ENCODE measurements at regions not wholly inside any gene's neighbourhood (a gene's known extent, or its start where the extent isn't known, plus 50 kb on each side); places are given as distances from the start of the nearest gene placed in this dataset.
"Not testable (repeated sequence)": the region's sequence is repeated elsewhere in the genome, so short reads cannot be mapped to it uniquely, and the experiment has no call there.

DNA sequence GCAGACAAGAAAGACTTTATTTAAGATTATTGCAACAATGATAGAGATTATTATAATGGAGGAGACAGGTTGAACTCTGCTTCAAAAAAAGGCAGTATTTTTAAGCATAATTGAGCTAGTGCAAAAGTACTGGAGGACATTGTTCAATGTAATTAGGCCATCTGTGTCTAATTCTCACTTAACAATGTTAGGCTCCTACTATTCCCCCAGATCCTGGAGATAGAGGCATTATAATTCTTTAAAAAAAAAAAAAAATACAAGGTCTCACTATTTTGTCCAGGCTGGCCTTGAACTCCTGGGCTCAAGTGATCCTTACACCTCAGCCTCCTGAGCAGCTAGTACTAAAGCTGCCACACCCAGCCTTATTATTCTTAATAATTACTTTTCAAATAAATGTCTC lies 193.4 kb upstream of the NUDT12 start:
- DNase-seq = no peak
- ATAC-seq = no peak
- Mint-ChIP-seq H3K4me1 (no peaks in the 10 kb centered on the region), H3K27me3 (no peaks in the 10 kb centered on the region), H3K4me3 (no peak overlapping the region), H3K27ac (no peak overlapping the region), H3K9me3 (peaks cover 0 to 4% of the 10 kb centered on the region in 2 donors)

DNA sequence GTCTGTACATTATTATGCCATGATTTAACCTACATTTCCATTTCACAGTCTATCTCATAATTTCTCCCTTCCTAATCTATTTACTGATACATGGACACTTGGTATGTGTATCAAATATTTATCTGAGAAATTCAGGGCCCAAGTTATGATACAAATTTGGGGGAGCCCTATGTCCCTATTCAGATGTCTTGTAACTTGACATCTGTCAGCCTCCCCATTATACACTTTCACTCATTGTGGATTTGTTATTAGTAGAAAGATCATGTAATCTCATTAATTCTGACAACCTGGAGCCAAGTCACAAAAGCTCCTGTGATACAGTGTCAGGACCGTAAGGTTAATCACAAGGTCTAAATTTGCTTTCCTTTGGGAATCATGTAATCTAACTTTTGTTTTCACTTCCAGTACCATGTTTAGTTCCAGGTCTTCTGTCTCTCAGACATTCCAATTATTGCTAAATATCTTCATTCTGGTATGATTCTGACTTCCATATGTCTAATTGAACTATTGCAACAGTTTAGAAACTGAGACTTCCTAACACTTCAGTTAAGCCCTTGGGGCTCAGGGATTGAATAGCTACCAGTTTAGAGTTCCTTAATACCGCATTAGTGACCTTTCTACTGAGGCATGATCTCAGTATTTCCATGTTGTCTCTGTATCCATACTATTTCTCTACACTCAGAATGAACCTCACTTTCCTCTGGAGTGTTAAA lies 182.9 kb upstream of the NUDT12 start:
- Mint-ChIP-seq H3K27me3 (no peaks in the 10 kb centered on the region), H3K9me3 (no peaks in the 10 kb centered on the region), H3K4me3 (no peak overlapping the region)

DNA sequence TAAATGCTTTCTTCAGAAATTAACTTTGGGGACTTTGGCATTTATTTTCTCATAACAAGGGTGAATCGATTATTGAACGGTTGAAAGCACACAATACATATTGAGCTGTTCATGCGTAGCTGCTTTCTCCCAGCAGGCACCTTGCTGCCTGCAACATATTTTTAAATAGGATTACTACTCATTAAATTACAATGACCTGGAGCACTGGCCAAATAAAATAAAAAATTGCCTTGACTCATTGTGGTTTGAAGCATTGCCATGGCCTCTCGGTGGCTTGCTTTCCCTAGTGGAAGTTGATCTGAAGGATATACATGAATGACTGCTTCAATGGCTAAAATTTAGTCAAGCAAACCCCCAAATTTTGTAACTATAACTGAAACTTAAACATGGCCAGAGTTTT lies 181.6 kb upstream of the NUDT12 start:
- no peaks in the 10 kb centered on the region for H3K4me1 Mint-ChIP-seq
- H3K9me3 Mint-ChIP-seq = no peaks in the 10 kb centered on the region
- no peaks in the 10 kb centered on the region for H3K27me3 Mint-ChIP-seq
- ATAC-seq (no peak), DNase-seq (no peak)
- no peak overlapping the region for H3K4me3 Mint-ChIP-seq
- no peak overlapping the region for H3K27ac Mint-ChIP-seq

More for the DNA sequence above, 182.9 kb upstream of the NUDT12 start:
- no peak overlapping the region for H3K27ac Mint-ChIP-seq
- H3K4me1 Mint-ChIP-seq = no peaks in the 10 kb centered on the region
- ATAC-seq = no peak
- DNase-seq = no peak

DNA sequence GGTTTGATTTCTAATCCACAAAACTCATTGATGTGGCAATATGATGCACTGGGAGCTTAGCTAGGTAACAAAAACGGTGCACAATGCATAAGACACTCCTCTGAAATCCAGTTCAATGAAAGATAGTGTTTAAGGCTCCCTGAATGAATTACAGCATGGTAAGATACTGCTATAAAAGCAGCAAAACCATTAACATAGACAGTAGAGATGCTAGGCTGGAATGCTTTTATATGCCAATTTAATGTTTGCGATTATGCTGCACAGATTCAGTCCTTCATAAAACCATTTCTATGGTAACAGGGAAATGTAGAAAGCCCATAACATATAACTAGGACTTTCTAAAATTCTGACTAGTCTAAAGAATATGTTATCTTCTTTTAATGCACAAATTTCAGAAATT lies 180.8 kb upstream of the NUDT12 start:
- no peak overlapping the region for H3K27ac Mint-ChIP-seq
- no peak overlapping the region for H3K4me3 Mint-ChIP-seq
- H3K9me3 Mint-ChIP-seq = no peaks in the 10 kb centered on the region
- DNase-seq = no peak
- ATAC-seq = no peak
- no peaks in the 10 kb centered on the region for H3K4me1 Mint-ChIP-seq
- H3K27me3 Mint-ChIP-seq = no peaks in the 10 kb centered on the region

DNA sequence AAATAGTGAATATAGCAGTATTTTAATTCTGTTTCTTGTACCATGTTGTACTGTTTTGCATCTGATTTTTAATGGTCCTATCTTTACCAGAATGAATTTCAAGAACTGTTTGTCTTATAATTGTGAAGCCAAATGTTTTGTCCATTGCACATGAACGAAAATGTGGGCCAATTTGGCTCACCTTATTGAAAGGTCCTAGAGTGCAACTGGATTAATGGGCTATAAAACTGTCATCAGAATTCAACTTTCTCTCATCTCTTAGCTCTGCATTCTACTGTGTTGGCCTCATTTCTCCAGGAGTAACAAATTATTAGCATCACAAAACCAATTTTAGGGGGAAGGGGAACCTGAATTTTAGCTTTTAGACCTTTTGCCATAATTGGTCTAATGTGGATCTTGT lies 179.4 kb upstream of the NUDT12 start:
- no peaks in the 10 kb centered on the region for H3K9me3 Mint-ChIP-seq
- no peak for ATAC-seq
- H3K4me1 Mint-ChIP-seq = no peaks in the 10 kb centered on the region
- H3K4me3 Mint-ChIP-seq = no peak overlapping the region
- H3K27me3 Mint-ChIP-seq = no peaks in the 10 kb centered on the region
- DNase-seq = no peak
- no peak overlapping the region for H3K27ac Mint-ChIP-seq

DNA sequence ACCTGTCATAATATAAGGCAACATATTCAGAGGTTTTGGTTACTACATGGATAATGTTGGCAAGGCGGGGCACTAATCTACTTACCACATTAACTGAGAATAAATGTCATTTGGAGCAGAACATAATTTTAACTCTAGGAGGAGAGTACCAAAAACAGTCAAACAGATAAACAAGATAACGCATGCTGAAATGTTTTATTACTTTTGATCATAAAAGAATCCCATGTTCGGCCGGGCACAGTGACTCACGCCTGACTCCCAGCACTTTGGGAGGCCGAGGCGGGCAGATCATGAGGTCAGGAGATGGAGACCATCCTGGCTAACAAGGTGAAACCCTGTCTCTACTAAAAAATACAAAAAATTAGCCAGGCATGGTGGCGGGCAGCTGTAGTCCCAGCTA lies 173.8 kb upstream of the NUDT12 start:
- H3K9me3 Mint-ChIP-seq, H3K4me1 Mint-ChIP-seq, H3K27ac Mint-ChIP-seq, DNase-seq, H3K27me3 Mint-ChIP-seq, H3K4me3 Mint-ChIP-seq, ATAC-seq: not testable (repeated sequence)

DNA sequence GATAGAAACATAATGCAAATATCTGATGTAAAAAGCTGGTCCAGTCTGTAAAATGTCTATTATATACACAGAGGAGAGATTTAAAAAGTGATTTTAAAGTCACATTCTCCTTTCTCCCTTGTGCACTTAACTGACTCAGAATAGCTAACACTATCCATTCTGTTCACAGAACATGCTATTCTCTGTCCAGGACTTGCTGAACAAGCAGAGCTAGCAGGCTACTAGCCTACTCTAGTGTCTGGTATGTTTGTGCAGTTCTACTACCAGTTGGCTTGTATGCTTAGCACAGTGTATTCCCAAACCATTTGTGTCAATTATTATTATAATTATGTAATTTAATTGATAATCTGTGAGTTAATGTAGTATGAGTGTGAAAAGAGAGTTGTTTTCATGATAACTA lies 161.7 kb upstream of the NUDT12 start:
- DNase-seq = no peak
- ATAC-seq = no peak
- Mint-ChIP-seq H3K4me3 (no peak overlapping the region), H3K4me1 (no peaks in the 10 kb centered on the region), H3K9me3 (peaks cover 6 to 30% of the 10 kb centered on the region in 2 donors), H3K27ac (no peak overlapping the region), H3K27me3 (no peaks in the 10 kb centered on the region)

DNA sequence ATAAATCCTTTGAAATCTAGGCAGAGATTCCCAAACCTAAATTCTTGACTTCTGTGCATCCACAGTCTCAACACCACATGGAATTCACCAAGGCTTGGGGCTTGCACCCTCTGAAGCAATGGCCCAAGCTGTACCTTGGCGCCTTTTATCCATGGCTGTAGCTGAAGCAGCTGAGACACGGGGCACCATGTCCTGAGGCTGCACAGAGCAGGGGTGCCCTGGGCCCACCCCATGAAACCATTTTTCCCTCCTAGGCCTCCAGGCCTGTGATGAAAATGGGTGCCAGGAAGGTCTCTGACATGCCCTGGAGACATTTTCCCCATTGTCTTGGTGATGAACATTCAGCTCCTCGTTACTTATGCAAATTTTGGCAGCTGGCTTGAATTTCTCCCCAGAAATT lies 158.6 kb upstream of the NUDT12 start:
- DNase-seq = no peak
- Mint-ChIP-seq H3K27ac (no peak overlapping the region), H3K4me3 (no peak overlapping the region), H3K27me3 (no peaks in the 10 kb centered on the region), H3K4me1 (no peaks in the 10 kb centered on the region), H3K9me3 (peaks cover 12 to 30% of the 10 kb centered on the region in 2 donors)
- ATAC-seq = no peak

DNA sequence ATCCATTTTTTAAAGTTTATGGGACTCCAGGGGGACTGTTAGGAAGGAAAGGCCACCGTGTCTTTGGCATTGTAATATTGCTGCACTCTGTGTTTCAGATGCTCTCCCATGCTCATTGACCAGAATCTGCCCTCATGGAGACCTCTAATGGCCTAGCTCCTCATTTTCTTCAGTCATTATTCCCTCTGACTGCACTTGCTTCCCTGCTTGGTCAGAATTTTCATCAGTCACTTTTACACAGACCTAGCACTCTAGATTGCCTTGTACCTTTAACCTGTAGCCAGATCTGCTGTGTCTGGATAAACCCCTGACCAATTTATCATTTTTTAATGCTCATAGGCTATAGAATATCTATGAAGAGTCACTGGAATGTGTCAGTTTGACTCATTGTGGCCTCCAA lies 155.5 kb upstream of the NUDT12 start:
- Mint-ChIP-seq H3K4me1 (no peaks in the 10 kb centered on the region), H3K9me3 (peaks cover 12 to 22% of the 10 kb centered on the region in 2 donors), H3K27ac (no peak overlapping the region), H3K27me3 (no peaks in the 10 kb centered on the region), H3K4me3 (no peak overlapping the region)
- ATAC-seq = no peak
- no peak for DNase-seq

DNA sequence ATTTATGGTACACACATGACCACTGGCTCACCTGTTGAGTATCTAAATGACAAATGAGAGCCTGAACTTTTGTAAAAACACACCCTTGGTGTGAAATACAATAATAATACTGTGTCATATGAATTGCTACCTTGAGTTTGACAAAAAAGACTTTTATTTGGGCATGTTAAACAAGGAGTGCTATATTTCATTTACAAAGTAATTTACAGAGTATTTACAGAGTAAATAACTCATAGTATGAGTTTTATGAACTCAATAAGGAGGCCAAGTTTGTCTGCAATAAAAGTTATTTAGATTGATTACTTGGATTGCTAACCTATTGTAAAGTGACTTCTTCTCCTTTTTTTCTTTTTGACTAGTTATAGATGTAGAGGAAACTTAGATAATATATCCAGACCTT lies 146.0 kb upstream of the NUDT12 start:
- H3K9me3 Mint-ChIP-seq = no peaks in the 10 kb centered on the region
- H3K27me3 Mint-ChIP-seq = no peaks in the 10 kb centered on the region
- no peak overlapping the region for H3K27ac Mint-ChIP-seq
- no peak overlapping the region for H3K4me3 Mint-ChIP-seq
- ATAC-seq (no peak), DNase-seq (no peak)
- H3K4me1 Mint-ChIP-seq = no peaks in the 10 kb centered on the region

DNA sequence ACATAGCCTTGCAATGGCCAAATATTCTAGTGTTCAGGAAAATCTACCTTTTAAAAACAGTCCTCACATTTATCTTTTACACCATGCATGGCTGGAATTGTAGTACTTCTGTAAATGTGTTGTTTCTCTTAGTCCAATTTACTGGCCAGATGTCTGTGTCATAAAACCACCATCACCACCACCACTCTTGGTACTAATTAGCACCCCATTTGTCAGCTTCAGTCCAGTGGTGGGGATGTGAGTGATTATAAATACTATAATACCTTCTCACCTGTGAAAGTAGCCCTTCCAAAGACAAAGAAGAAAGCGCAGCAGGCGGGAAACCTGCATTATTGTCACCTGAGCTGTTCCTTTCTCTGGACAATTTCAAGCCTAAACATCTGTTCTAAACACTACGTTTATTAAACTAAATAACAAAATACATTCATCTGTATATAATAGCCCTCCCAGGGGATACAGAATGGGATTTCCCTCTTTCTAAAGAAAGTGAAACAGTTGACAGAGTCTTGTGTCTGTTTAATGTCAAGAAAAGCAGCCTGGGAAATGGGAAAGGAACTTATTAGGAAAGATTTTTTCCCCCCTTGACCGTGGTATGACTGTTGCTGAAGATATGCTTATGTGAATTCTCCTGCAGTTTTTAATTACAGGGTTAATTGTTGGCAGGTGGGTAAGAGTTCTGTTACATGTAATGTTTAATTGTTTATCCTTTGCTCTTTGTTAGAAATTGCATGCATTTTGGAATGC lies 144.5 kb upstream of the NUDT12 start:
- H3K27me3 Mint-ChIP-seq = no peaks in the 10 kb centered on the region
- H3K4me3 Mint-ChIP-seq = no peak overlapping the region
- H3K27ac Mint-ChIP-seq = no peak overlapping the region
- no peak for DNase-seq
- no peak for ATAC-seq
- H3K4me1 Mint-ChIP-seq = no peaks in the 10 kb centered on the region
- H3K9me3 Mint-ChIP-seq = no peaks in the 10 kb centered on the region

DNA sequence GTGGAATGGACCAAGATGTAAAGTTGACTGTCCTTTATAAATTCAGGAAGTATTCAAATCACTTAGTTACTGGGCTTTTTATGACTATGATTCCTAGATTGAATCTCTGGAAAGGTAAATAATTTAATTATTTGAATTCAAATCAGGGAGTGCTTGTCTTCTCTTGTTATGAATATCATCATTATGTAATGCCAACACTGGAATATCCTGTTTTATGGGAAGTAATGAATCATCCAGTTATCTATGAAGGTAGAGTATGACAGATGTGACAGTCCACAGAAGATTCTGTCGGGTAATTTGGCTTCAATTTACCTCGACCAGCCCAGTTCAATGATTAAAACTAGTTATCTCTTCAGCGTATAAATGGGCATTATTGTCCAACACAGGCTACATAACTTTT lies 141.0 kb upstream of the NUDT12 start:
- no peak for DNase-seq
- no peaks in the 10 kb centered on the region for H3K27me3 Mint-ChIP-seq
- no peak for ATAC-seq
- no peaks in the 10 kb centered on the region for H3K9me3 Mint-ChIP-seq
- no peaks in the 10 kb centered on the region for H3K4me1 Mint-ChIP-seq
- H3K27ac Mint-ChIP-seq = no peak overlapping the region
- no peak overlapping the region for H3K4me3 Mint-ChIP-seq

DNA sequence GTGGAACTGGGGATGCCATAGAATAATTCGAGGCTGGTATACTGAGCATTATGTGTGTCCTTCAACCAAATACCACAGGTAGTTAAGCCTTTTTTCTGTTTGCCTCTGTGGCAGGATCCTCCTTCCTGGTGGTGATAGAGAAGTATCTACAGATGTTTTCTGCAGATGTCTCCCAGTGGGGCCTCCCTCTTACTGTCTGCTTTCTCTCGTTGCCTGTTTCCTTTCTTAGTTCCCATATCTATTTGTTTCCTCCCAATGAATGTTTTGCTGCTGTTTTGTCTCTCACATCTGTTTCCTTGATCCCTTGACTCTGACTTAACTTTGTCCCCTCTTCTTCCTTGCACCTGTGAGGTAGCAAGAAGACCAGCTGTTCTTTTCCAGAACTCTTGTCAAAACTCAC lies 130.9 kb upstream of the NUDT12 start:
- DNase-seq = no peak
- Mint-ChIP-seq H3K27me3 (no peaks in the 10 kb centered on the region), H3K4me1 (no peaks in the 10 kb centered on the region), H3K4me3 (no peak overlapping the region), H3K9me3 (peaks cover 0 to 6% of the 10 kb centered on the region in 2 donors), H3K27ac (no peak overlapping the region)
- no peak for ATAC-seq

DNA sequence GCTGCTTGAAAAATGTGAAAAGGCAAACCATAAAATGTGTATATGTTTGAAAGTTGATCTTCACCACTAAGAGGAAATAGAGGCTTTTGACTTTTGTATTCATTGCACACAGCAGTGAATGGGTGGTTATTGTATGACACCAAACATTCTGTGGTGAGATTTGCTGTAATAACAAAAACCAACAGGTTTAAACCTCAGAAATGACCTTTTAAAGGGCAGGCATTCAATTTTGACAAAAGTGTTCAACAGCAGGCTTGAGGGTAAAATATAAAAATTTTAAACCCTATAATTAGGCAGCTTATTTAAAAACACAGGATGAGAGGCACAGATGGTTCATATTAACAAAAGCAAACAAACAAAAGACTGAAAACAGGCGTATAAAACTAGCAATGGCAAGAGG lies 128.1 kb upstream of the NUDT12 start:
- Mint-ChIP-seq H3K4me3 (no peak overlapping the region), H3K27me3 (no peaks in the 10 kb centered on the region), H3K9me3 (no peaks in the 10 kb centered on the region), H3K27ac (no peak overlapping the region), H3K4me1 (no peaks in the 10 kb centered on the region)
- no peak for DNase-seq
- ATAC-seq = no peak

DNA sequence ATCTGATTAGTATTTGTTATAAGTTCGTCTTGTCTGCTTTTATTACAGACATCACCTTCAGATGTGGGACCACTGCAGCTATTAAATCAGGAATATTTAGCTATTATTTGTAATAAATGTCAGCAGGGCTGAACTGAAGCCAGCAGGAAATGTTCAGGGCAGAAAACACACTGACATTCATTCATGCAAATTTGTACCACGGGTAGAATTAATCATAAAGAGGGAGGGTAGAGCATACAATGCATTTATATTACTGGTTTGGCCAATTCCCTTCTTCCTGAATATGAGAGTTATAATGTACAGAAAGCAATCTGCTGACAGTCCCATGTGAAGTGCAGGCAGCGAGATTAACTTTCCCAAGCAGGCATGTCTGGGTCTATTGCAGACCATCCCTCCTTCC lies 117.3 kb upstream of the NUDT12 start:
- Mint-ChIP-seq H3K9me3 (peaks cover 0 to 4% of the 10 kb centered on the region in 2 donors), H3K27me3 (no peaks in the 10 kb centered on the region), H3K27ac (no peak overlapping the region), H3K4me3 (no peak overlapping the region), H3K4me1 (no peaks in the 10 kb centered on the region)
- ATAC-seq = no peak
- no peak for DNase-seq

DNA sequence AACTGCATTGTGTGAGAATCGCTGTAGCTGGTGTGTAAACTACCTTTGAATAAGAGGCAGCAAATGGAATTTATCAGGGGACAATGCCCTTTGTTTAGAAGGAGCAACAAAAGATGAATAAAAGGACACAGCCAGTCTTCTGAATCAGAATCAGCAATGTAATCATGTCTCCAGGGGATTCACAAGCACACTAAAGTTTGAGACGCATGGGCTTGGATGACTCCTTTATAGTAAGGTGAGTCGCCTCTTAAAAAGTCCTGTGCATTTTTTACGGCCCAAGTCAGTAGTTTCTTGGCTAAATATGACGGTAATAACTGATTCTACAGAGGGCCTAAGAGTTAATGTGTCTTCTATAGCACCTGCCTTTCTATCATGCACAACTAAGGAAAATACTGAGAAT lies 113.6 kb upstream of the NUDT12 start:
- not testable (repeated sequence) for H3K4me1 Mint-ChIP-seq, DNase-seq, H3K27me3 Mint-ChIP-seq, ATAC-seq, H3K9me3 Mint-ChIP-seq, H3K4me3 Mint-ChIP-seq, H3K27ac Mint-ChIP-seq

DNA sequence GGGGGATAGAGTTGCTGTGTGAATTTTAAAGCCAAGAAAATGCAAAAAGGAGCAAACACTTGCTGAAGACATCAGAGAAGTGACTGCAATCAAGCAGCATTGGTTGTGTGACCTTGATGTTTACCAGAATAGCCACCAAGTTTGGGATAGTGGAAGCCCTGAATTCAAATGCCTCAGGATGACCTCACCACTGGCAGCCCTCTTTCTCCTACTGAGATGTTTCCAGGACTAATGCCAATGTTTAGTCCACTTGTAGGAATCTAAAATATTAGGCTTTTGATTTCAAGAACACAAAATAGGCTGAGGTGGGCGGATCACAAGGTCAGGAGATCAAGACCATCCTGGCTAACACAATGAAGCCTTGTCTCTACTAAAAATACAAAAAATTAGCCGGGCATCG lies 112.2 kb upstream of the NUDT12 start:
- no peaks in the 10 kb centered on the region for H3K4me1 Mint-ChIP-seq
- no peak overlapping the region for H3K4me3 Mint-ChIP-seq
- no peaks in the 10 kb centered on the region for H3K27me3 Mint-ChIP-seq
- no peak overlapping the region for H3K27ac Mint-ChIP-seq
- no peaks in the 10 kb centered on the region for H3K9me3 Mint-ChIP-seq
- no peak for ATAC-seq
- DNase-seq = no peak

Measured in stimulated activated naive CD8-positive, alpha-beta T cell treated with anti-CD3 and anti-CD28 coated beads, Interleukin-15, amount 100 ng/mL, for 72 hours (primary cell).